Midbrain (tissue), 1 donor: ENCODE measurements at regions not wholly inside any gene's neighbourhood (a gene's known extent, or its start where the extent isn't known, plus 50 kb on each side); places are given as distances from the start of the nearest gene placed in this dataset.

ENCODE experiments used
- DNase-seq: peaks from one replicate; lab custom pipeline; 2025; lab: John Stamatoyannopoulos, UW

DNA sequence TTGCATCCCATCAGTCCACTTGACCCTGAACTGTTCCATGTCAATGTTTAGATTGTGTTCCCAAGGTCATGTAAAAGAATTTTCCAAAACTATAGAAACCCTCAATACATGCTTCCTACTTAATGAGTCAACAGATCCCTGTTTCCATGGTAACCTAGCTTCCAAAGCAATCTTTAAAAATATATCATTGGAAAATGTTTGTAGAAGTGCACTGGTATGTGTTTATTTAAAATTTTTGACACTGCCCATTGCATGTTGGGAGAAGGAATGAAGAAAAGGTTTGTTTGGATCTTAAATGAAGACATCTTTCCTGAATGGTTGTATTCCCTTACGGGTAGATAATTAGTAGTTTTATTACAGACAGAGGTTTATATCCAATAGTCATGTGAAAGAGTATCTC, 345.3 kb downstream of the GABRG1 start:
- DNase-seq = no peak

DNA sequence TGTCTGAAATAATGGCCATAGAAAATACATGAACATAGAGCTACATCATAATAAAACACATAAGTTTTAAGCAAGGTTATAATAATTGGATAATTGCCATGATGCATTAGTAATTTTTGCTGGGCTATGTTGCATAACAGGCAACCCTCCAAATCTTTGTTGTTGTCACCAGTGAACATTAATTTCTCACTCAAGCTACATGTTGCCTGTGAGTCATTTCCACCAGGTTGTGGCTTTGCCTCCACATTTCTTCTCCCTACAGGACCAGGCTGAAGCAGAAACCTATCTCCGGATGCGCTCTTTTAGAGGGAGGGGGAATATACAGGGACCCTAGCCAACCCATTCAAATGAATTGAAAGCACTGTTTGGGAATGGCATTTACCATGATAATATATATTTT, 347.7 kb downstream of the GABRG1 start:
- no peak for DNase-seq

DNA sequence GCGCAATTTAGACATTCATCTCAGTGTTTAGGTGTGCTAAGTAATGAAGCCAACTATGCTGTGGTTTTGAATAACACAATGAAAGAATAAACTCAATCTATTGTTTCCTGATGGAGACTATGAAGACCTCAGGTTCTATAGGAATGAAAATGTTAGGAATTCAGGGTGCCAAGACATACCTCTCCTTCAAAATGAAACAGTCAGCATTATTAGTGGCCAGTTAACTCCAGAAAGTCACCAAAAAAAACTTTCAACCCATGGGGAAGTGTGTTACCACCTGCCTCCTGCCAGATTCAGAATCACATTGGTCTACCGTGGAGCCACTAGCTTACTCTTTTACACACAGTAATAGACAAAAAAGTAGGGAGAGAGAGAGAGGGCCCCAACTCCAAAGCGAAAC, 352.9 kb downstream of the GABRG1 start:
- DNase-seq = no peak

DNA sequence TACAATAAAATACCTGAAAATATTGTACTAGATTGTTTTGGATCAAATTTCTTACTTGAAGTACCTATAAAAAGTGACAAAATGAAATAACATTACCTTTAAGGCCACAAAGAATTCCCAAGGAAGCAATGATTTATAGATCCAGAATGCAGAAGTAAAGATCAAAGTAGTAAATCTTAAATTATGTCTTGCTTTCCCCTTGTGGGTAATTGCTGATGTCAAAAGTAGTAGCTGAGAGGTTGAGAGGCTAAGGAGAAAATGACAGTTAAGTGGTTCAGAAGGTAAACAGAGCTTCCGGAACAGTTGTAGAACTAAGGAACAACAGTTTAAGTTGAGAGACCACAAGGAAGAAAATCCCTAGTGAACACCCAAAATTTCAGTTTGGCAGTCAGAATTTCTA, 358.3 kb downstream of the GABRG1 start:
- no peak for DNase-seq

DNA sequence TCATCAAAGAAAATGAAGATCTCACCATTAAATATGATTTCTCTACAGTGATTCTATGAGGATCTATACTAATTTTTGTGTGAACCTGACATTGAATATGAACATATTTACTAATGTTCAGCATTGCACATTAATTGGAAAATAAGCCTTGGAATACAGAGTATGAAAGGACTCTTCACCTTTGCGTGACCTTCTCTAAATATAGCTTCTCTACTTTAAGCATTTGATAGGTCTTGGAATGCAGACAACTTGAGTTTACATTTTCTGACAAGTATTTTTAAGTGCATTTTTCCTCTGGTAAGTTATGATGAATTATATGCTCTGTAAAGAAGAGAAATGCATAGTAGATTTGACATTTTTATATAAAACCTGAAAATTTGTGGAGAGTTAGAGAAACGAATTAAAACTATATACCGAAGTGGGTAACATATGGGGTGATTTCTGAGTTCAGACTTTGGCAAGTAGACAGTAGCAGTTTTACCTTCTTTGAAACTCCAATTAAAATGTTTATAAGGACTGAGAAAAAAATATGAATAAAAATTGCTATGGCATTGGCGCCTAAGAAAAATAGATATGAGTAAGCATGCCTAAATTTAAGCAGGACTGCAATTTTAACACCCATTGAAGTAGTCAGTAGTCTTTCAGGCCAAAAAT, 371.9 kb downstream of the GABRG1 start:
- DNase-seq = no peak

DNA sequence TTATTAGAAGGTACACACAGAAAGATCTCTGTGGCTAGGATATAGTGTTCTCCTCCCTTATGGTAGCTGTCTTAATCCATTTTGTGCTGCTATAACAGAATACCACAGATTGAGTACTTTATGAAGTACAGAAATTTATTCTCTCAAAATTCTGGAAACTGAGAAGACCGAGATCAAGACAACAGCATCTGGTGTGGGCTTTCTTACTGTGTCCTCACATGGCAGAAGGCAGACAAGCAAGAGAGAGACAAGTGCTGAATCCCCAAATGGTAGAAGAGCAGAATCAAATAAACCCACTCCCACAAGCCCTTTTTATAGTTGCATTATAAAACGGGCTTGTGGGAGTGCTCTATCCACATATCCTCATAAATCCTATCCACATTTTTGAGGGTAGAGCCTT, 373.1 kb downstream of the GABRG1 start:
- no peak for DNase-seq

DNA sequence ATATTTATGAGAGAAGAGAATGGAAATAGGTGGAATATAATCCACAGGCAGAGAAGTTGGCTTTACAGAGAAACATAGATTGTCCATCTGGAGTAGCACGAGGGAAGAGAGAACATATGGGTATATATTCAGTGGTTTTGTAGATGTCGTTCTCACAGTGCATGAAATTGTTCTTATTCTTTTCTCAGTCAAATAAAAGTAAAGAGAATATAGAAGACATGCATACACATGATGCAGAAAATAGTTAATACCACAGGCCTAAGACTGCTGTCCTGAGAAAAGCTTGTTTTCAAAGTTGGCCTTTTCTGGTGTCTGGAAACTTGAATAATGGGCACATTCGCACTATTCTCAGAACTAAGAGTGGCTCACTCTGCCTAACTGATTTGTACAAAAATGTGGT, 378.1 kb downstream of the GABRG1 start:
- no peak for DNase-seq

DNA sequence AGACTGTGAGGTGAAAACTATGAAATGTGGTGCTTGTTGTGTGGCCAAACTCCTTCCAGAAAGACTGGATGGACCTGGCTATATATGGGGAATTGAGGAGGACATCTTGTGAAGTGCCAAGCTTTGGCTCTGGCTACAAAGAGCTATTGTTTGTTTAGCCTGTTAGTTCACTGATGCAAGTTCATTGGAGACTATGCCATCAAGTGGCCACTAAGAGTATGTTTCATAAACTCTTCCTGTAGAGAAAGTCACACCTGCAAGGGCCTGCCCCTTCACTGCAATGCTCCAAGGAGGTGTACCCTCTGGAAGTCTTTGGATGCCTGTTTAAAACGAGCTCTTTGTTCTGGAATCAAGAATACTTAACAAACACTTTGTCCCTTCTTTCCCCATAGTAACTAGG, 382.0 kb downstream of the GABRG1 start:
- no peak for DNase-seq

DNA sequence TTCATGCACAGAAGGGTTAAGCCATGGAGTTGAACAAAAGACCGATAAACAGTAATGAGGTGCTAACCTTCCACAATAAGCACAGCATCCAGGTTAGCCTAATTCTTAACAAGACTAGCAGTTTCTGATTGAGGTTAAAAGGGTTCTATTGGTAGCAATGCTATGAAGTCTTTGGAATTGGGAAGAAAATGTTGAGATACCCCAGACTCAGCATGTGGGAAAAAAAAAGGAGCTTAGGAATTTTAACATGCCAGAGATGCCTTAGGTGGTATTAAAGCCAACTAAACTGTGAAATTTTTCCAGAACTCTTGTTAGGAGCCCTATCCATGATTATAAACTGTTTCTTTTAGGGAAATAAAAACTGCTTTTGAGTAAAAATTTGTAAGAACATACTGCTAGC, 391.7 kb downstream of the GABRG1 start:
- DNase-seq = no peak

DNA sequence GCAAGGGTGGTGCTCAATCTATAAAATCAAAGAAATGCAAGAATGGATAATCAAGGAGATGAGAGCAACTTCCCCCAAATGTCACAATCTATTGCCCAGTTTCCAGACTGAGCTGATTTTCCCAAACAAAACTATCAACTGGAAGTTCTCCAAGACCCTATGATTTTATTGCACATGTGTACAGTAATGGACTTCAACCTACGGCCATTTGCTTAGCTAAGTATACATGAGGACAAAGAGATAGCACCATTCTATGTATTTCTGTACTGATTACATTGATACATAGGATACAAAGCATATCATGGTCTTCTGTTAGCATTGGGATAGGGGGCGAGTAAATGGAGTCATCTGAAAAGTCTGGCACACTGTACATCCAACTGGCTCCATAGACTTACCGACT, 407.8 kb downstream of the GABRG1 start:
- DNase-seq = no peak

DNA sequence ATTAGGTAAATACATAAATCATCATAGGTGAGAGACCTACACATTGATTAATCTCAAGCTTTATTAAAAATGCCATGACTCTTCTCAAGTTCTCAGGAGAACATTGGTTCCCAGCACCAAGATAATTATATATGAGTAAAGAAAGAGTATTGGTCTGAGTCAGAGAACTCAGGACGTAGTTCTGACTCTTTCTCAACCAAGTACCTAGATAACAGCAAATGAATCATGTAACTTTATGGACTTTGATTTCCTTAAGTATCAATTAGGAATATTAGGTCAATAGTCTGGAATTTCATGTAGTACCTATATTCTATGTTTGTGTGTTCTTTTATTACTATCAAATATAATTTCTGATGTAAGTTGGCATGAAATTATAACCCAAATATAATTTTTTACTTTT, 409.9 kb downstream of the GABRG1 start:
- DNase-seq = no peak

DNA sequence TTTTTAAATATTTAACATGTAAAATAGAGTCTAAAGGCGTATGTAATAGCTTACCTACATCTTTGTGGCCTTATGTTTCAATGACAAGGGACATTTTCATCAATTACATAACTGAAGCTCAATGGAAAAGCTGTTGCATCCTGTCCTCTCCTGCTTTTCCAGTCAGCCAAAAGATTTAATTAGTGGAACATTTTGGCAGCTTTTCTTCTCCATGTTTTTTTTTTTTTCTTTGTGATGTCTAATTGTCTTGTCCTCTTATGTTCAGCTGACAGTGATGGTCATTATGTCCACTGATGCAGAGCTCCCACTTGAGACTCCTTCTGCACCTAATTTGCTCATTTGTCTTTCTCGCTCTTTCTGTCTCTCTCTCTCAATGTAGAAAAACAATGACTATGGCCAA, 422.2 kb downstream of the GABRG1 start:
- DNase-seq = no peak

DNA sequence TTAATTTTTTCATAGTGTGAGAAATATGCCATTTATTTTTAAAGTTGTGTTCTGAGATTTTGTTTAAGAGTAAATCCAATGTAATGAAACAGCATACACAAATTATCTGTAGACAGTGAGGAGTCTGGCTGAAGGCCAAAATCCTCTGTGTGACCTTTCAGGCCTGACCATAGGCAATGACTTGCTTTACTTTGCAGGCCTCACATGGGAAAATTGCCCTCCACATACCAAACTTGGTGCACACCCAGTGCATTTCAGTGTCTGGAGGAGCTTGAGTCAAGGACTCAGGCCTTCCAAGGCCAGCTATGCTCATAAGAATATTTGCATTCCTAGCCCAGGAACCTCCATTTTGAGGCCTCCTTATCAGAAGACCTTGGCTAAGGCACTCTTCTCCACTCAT, 430.1 kb downstream of the GABRG1 start:
- DNase-seq = no peak

DNA sequence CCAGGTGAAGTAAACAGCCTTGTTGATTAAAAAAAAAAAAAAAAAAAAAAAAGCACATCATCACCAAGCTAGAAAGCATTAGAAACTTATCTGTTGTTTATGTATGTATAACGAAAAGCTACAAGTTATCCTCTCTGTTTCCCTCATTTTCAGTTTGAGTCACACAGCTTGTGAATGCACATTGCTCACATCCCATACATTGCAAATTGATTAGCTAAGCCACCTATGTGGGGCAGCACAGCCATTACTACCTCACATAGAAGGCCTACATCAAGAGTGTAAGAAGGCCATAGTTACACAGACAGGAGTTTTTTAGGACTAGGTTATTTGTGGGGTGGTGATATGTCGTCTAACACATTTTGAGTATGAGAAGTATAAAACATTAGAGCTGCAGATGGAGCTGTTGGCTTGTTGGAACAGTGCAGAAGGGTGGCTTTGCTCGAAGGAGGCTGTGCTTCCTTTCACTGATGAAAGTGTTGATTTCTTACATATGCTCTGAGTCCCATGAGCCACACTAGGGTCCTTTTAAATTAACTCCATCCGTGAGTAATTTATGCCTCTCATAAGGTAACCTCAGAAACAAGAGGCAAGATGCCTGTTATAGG, 431.6 kb downstream of the GABRG1 start:
- DNase-seq = no peak

DNA sequence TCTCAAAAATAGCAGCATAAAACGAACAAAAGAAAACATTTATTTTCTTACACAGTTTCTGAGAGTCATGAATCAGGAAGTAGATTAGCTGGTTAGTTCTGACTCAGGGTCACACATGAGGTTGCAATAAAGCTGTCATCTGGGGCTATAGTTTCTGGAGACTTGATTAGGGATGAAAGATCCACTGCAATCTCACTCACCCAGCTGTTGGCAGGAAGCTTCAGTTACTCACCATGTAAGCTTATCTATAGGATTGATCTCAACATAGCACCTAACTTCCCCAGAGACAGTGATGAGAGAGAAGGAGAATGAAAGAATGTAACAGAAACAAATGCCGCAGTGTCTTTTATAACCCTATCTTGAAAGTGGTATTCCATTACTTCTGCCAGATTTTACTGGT, 435.5 kb downstream of the GABRG1 start:
- no peak for DNase-seq

DNA sequence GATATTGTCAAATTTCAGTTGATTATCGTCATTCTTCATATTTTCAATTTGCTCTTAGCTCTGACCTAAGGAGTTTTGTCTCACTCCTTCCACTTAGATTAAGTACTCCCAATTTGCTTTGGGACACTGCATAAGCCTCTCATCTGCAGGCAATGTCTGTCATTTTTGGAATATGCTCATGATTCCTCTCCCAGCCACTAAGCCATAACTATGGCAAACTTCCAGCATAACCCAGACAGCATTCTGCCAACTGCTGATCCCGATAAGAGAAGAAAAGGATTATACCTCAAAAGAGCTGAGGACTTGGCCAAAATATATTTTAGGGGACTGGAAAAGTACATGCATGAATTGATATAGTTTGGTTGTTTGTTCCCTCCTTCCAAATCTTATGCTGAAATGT, 444.4 kb downstream of the GABRG1 start:
- DNase-seq = no peak

DNA sequence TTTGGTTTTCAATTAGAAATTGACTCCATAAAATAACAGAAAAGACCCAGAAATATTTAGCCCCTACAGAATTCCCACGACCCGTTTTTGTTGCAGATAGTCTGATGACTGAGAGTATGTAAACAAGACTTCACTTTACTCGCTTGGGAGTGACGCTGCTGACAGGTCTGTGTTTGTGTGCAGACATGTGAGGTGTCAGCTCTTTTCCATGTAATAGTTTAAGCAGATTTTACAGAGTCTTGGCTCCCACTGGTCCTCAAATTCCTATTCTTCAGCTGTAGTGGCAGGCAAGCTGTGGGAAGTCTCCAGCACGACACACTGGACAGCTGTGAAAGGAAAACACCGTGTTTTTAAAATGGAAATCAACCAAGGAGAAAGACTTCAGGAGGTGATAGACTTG, 455.7 kb downstream of the GABRG1 start:
- no peak for DNase-seq

DNA sequence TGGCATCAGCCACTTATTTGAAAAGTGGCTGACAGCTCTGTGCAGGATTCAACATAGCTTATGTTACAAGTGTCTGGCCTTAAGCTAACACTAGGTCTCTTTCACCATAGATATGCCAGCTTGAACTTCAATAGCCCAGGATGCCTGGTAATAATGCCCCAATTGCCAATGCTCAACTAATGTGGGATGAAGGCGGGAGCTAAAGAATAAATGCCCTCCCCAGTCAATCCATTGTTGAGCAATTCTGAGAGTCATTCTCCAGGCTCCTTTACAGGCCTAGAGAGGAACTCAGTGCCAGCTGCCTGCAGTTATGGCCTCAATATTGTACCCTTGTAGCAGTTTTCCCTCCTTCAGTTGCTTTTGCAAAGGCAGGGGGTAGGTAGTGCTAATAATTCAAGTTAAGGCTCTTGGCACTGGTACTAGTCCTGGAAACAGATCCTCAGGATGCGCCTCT, 460.2 kb downstream of the GABRG1 start:
- no peak for DNase-seq

DNA sequence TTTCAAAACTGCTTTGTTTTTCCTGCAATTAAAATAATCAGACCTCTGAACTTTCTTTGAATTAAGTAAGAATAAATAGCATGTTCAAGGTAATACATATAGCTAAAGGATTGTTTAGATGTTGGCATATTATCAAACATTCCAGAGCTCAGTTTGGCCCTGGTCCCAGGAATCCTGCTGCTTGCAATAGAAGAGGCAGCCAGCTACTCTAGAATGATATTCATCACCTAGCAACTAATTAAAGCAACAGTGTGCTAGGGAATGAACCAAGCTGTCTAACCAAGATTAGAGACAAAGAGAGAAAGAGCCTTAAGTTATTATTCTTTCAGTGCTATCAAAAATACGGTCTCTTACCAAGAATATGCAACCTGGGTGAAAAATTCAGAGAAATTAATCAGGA, 460.9 kb downstream of the GABRG1 start:
- DNase-seq = peak; percentile 3

DNA sequence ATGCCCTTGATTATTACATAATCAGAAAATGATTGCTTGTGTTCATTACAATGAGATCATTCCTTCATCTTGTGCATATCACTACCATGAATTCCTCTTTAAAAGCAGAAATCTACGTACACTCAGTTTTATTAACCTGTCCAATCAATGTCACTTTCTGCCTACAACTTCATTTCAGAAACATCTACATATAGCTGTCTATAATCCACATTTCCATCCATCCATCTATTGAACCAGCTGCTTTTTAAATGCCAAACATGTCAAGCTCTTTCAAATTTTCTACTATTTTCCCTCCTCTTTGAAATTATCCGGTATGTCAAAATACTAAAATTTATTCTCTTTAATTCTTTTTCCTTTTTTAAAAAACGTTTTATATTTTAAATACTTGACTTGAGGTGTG, 462.0 kb downstream of the GABRG1 start:
- DNase-seq = no peak

DNA sequence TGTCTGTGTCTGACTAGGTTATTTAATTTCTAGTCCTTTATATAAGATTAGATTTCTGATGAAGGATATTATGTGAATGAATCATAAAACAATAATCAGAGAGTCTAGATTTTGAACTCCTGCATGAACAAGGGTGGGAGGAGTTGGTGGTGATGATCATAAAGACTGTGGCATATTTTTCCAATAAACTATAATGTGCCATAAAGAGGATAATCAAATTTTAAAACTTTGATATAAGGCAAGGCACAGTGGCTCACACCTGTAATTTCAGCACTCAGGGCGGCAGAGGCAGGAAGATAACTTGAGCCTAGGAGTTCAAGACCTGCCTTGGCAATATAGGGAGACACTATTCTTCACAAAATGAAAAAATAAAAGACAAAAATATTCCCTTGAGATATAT, 473.3 kb downstream of the GABRG1 start:
- DNase-seq = no peak

DNA sequence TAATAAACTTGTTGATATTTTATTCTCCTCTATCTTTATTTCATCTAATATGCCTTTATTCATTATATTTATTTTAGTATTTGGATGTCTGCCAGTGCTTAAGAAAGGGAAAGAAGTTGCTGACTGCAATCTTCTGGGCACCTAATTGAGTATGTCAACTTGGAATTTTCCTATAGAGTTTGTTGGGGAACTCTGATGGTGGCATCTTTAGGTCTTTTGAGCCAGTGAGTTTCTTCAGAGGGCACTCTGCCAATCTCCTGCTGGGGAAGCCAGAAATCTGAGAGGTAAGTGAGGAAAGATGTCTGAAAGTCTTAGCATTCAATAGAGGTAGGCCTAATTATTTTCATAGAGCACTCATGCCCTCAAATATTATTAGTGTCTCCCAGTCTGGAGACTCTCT, 475.0 kb downstream of the GABRG1 start:
- no peak for DNase-seq

DNA sequence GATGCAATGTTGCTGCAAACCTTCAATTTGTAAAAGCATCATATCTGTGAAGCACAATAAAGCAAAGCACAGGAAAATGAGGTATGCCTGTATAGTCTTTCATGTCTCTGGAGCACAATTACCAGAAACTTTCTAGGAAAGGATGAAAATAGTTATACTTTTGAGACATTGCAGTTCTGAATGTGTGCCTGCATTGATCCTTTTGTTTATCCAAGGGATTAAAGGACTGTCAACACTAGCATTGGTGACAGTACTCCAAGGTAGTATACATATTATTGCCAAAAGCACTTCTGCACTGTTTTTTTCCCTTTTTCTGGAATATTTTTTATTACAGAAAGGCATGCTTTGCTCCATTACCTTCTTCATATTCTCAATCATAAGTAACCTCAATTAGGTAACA, 476.0 kb downstream of the GABRG1 start:
- DNase-seq = no peak

DNA sequence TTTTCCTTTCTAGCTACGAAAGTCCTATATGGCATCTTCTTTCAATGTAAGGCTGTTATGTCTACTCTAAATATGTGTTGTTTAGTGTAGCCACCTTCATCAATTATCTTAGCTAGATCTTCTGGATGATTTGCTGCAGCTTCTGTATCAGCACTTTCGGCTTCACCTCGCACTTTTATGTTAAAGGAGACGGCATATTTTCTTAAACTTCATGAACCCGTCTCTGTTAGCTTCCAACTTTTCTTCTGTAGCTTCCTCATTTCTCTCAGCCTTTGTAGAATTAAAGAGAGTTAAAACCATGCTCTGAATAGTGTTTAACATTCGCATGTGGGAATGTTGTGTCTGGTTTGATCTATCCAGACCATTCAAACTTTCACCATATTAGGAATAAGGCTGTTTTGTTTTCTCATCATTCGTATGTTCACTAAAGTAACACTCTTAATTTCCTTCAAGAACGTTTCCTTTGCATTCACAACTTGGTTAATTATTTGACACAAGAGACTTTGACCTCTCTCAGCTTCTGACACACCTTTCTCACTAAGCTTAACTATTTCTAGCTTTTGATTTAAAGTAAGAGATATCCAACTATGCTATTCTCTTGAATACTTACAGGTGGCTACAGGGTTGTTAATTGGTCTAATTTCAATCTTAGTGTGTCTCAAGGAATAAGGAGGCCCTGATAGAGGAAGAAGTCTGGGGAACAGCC, 476.8 kb downstream of the GABRG1 start:
- no peak for DNase-seq
